ENCODE measurements at regions not wholly inside any gene's neighbourhood (a gene's known extent, or its start where the extent isn't known, plus 50 kb on each side); places are given as distances from the start of the nearest gene placed in this dataset.

DNA sequence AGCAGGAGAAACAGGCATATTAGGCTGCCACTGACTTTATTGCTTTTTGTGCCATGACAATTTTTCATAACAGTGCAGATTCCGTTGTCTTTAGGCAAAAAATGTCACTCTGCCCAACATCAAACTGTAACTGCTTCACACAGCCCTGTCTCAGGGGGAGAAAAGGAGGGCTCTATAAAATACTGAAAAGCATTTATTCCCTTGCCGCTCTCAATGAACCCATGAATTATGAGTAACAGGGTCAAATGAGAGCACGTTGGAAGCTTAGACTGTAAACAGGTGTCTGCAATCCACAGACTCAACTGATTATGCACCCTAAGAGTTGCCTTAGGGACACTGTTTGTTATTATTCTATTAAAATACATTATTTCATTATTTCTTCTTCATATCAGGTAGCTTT is 292.1 kb upstream of the FMN2 start:
- H3K36me3 ChIP-seq (ENCODE audit: insufficient read depth, low read length) = no peaks in the 10 kb centered on the region
- BruUV-seq (replicated peaks) = no TSS peak
- no peak overlapping the region for H3K27ac ChIP-seq (ENCODE audit: low read depth, low read length, poor library complexity, severe bottlenecking)
- H3K9me3 ChIP-seq (ENCODE audit: low read length) = no peaks in the 10 kb centered on the region
- H3K4me1 ChIP-seq (ENCODE audit: insufficient read depth, low read length, poor library complexity, severe bottlenecking) = no peaks in the 10 kb centered on the region
- CTCF ChIA-PET (ENCODE audit: unreplicated experiment) = interaction anchor here (1.2 kb wide), 1 partner anchor 98 kb away, joined by 3 read pairs; no protein-coding TSS in a partner anchor
- no peaks in the 10 kb centered on the region for H3K9me2 ChIP-seq (ENCODE audit: insufficient read depth, low read length)
- H3K79me2 ChIP-seq (ENCODE audit: insufficient read depth, low read depth, low read length) = no peaks in the 10 kb centered on the region
- no peak overlapping the region for H2AFZ ChIP-seq (ENCODE audit: low read length)
- POLR2A ChIA-PET = interaction anchor here (0.7 kb wide), 1 partner anchor 1543 kb away, joined by 3 read pairs; no protein-coding TSS in a partner anchor
- TF ChIP-seq EZH2phosphoT487 (IDR thresholded peaks at IDR 0.05; ENCODE audit: borderline replicate concordance, low read depth, low read length) = no peak
- TF ChIP-seq, protein P1, sequence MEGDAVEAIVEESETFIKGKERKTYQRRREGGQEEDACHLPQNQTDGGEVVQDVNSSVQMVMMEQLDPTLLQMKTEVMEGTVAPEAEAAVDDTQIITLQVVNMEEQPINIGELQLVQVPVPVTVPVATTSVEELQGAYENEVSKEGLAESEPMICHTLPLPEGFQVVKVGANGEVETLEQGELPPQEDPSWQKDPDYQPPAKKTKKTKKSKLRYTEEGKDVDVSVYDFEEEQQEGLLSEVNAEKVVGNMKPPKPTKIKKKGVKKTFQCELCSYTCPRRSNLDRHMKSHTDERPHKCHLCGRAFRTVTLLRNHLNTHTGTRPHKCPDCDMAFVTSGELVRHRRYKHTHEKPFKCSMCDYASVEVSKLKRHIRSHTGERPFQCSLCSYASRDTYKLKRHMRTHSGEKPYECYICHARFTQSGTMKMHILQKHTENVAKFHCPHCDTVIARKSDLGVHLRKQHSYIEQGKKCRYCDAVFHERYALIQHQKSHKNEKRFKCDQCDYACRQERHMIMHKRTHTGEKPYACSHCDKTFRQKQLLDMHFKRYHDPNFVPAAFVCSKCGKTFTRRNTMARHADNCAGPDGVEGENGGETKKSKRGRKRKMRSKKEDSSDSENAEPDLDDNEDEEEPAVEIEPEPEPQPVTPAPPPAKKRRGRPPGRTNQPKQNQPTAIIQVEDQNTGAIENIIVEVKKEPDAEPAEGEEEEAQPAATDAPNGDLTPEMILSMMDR (conservative IDR thresholded peaks at IDR 0.05; ENCODE audit: low read length) = no peak
- intact Hi-C loops (cut with micrococcal nuclease; ENCODE audit: unreplicated experiment) = no loop called here
- H3K4me3 ChIP-seq (ENCODE audit: low read depth, low read length, poor library complexity, severe bottlenecking) = no peak overlapping the region
- DNase-seq (ENCODE audit: low spot score) = no peak
- H3K4me2 ChIP-seq (ENCODE audit: low read length) = no peak overlapping the region
- H4K20me1 ChIP-seq (ENCODE audit: insufficient read depth, low read length) = no peaks in the 10 kb centered on the region

DNA sequence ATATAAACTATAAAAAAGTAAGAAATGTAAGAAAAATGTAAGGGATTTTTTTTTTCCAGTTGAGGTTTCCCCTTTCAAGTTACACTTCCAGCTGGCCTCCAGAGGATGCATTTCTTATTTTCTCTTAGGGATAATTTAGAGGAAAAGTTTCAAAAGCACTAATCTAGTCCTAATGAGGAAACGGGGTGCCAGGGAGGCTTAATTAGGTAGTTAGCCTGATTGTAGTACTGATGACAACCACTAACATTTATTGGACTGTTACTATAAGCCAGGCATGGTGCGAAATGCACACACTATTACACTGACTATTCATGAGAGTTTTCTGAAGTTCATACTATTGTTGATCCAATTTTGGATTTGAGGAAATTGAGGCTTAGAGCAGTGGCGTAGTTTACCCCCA is 290.8 kb upstream of the FMN2 start:
- CTCF ChIA-PET (ENCODE audit: unreplicated experiment) = no interaction called here
- POLR2A ChIA-PET = no interaction called here
- TF ChIP-seq, protein P1 (conservative IDR thresholded peaks at IDR 0.05; ENCODE audit: low read length) = no peak
- no peak for TF ChIP-seq EZH2phosphoT487 (IDR thresholded peaks at IDR 0.05; ENCODE audit: borderline replicate concordance, low read depth, low read length)

DNA sequence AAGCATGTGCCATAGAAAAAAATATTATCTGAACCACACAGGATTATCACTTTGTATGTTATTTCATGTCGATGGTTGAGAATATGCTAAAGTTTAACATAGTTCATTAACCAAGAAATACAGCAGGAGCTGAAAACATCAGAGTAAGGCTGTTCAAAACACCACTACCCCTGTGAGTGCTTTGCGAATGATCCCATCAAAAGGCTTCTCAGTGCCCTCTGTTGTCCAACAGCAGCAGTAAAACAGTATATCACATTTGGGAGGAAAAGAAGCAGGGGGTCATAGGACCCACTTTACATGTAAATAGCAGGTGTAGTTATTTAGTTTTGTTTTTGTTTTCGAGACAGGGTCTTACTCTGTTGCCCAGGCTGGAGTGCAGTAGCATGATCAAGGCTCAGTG is 289.4 kb upstream of the FMN2 start:
- no peaks in the 10 kb centered on the region for H3K36me3 ChIP-seq (ENCODE audit: insufficient read depth, low read length)
- no peak overlapping the region for H3K4me3 ChIP-seq (ENCODE audit: low read depth, low read length, poor library complexity, severe bottlenecking)
- H3K79me2 ChIP-seq (ENCODE audit: insufficient read depth, low read depth, low read length) = no peaks in the 10 kb centered on the region
- H3K9me3 ChIP-seq (ENCODE audit: low read length) = no peaks in the 10 kb centered on the region
- POLR2A ChIA-PET = interaction anchor here (0.5 kb wide), 1 partner anchor 70 kb away, joined by 4 read pairs; no protein-coding TSS in a partner anchor
- H3K4me1 ChIP-seq (ENCODE audit: insufficient read depth, low read length, poor library complexity, severe bottlenecking) = no peaks in the 10 kb centered on the region
- no peak overlapping the region for H3K27ac ChIP-seq (ENCODE audit: low read depth, low read length, poor library complexity, severe bottlenecking)
- H3K9me2 ChIP-seq (ENCODE audit: insufficient read depth, low read length) = no peaks in the 10 kb centered on the region
- no peaks in the 10 kb centered on the region for H4K20me1 ChIP-seq (ENCODE audit: insufficient read depth, low read length)
- H3K4me2 ChIP-seq (ENCODE audit: low read length) = no peak overlapping the region
- intact Hi-C loops (cut with micrococcal nuclease; ENCODE audit: unreplicated experiment) = no loop called here
- H2AFZ ChIP-seq (ENCODE audit: low read length) = no peak overlapping the region
- no peak for TF ChIP-seq EZH2phosphoT487 (IDR thresholded peaks at IDR 0.05; ENCODE audit: borderline replicate concordance, low read depth, low read length)
- TF ChIP-seq, protein P1 (conservative IDR thresholded peaks at IDR 0.05; ENCODE audit: low read length) = no peak
- no peak for DNase-seq (ENCODE audit: low spot score)
- no TSS peak for BruUV-seq (replicated peaks)
- CTCF ChIA-PET (ENCODE audit: unreplicated experiment) = no interaction called here

More for the DNA sequence above, 290.8 kb upstream of the FMN2 start:
- Histone ChIP-seq H3K27ac (ENCODE audit: low read depth, low read length, poor library complexity, severe bottlenecking) (no peak overlapping the region), H4K20me1 (ENCODE audit: insufficient read depth, low read length) (no peaks in the 10 kb centered on the region), H3K9me3 (ENCODE audit: low read length) (no peaks in the 10 kb centered on the region), H2AFZ (ENCODE audit: low read length) (no peak overlapping the region), H3K9me2 (ENCODE audit: insufficient read depth, low read length) (no peaks in the 10 kb centered on the region), H3K4me2 (ENCODE audit: low read length) (no peak overlapping the region), H3K36me3 (ENCODE audit: insufficient read depth, low read length) (no peaks in the 10 kb centered on the region), H3K4me3 (ENCODE audit: low read depth, low read length, poor library complexity, severe bottlenecking) (no peak overlapping the region), H3K79me2 (ENCODE audit: insufficient read depth, low read depth, low read length) (no peaks in the 10 kb centered on the region), H3K4me1 (ENCODE audit: insufficient read depth, low read length, poor library complexity, severe bottlenecking) (no peaks in the 10 kb centered on the region)
- BruUV-seq (replicated peaks) = no TSS peak
- no peak for DNase-seq (ENCODE audit: low spot score)
- intact Hi-C loops (cut with micrococcal nuclease; ENCODE audit: unreplicated experiment) = no loop called here

Data from OCI-LY7 (cell line).